SK-N-MC (cell line): ENCODE measurements at regions not wholly inside any gene's neighbourhood (a gene's known extent, or its start where the extent isn't known, plus 50 kb on each side); places are given as distances from the start of the nearest gene placed in this dataset.

Experiments
- EZH2 ChIP-seq: fragments of 200-600 bp; sonication (generic); IDR thresholded peaks from one replicate; pipeline ENCODE4 v1.6.1; 2017; ENCODE audit warnings: antibody characterized with exemption
- FOXP2 ChIP-seq: optimal IDR thresholded peaks from 2 replicates; pipeline ENCODE3; 2011; ENCODE audit warnings: mild to moderate bottlenecking, moderate library complexity; ENCODE audit not compliant: insufficient read depth; ENCODE audit errors: extremely low read length, control extremely low read depth
- POLR2AphosphoS5 ChIP-seq: IDR thresholded peaks from 2 replicates; pipeline ENCODE4 v1.6.1; 2012; ENCODE audit warnings: mild to moderate bottlenecking, low read depth, low read length, borderline replicate concordance

- TF ChIP-seq EZH2 (no peak), POLR2AphosphoS5 (no peak), FOXP2 (no peak)
These were observed 393.7 kb upstream of the RAB6C start for GRCh38 chr2:129585760-129586159.
